Lung (tissue), 11 donors: ENCODE measurements at regions not wholly inside any gene's neighbourhood (a gene's known extent, or its start where the extent isn't known, plus 50 kb on each side); places are given as distances from the start of the nearest gene placed in this dataset.

ENCODE experiments used
- ATAC-seq: fragments of 200-7000 bp; cut with Tn5 transposase; one replicate; pipeline ENCODE4 v1.9.1; 2020; ENCODE audit warnings: moderate number of reproducible peaks; ENCODE audit not compliant: insufficient read depth, low FRiP score
- DNase-seq, 3 donors: peaks; one replicate each; pipeline ENCODE4 v3.0.0-alpha.2; 2013 to 2017
- H3K27ac ChIP-seq, 2 donors: one replicate each; pipeline ENCODE4 v1.5.1; 2013; ENCODE audit warnings: mild to moderate bottlenecking in 2 of 2, moderate library complexity in 2 of 2, control low read depth in 1 of 2, inconsistent platforms in 1 of 2, low read depth in 1 of 2, low read length in 1 of 2
- H3K27me3 ChIP-seq, 3 donors: one replicate each; pipeline ENCODE4 v1.5.1; 2013; ENCODE audit warnings: low read length in 2 of 3; ENCODE audit not compliant: control insufficient read depth in 3 of 3, insufficient read depth in 3 of 3
- H3K36me3 ChIP-seq, 4 donors: one replicate each; pipeline ENCODE4 v1.5.1; 2013; ENCODE audit warnings: low read length in 4 of 4, mild to moderate bottlenecking in 1 of 4, moderate library complexity in 1 of 4; ENCODE audit not compliant: control insufficient read depth in 4 of 4, insufficient read depth in 4 of 4
- H3K4me1 ChIP-seq, 5 donors: one replicate each; pipeline ENCODE4 v1.5.1; 2013; ENCODE audit warnings: low read length in 5 of 5, mild to moderate bottlenecking in 2 of 5, moderate library complexity in 1 of 5; ENCODE audit not compliant: control insufficient read depth in 5 of 5, insufficient read depth in 5 of 5
- H3K4me3 ChIP-seq: one replicate; pipeline ENCODE4 v1.5.1; 2013; ENCODE audit warnings: mild to moderate bottlenecking, control low read depth, moderate library complexity
- H3K9ac ChIP-seq, 2 donors: one replicate each; pipeline ENCODE4 v1.5.1; 2013; ENCODE audit warnings: low read length in 2 of 2, control low read depth in 1 of 2; ENCODE audit not compliant: insufficient read depth in 1 of 2
- H3K9me3 ChIP-seq, 4 donors: one replicate each; pipeline ENCODE4 v1.5.1; 2013; ENCODE audit warnings: low read length in 3 of 4, mild to moderate bottlenecking in 1 of 4, moderate library complexity in 1 of 4; ENCODE audit not compliant: control insufficient read depth in 4 of 4, insufficient read depth in 3 of 4
- WGBS, 2 donors: extraction: QIAGEN DNeasy Blood & Tissue Kit; methylation state at CpG; one replicate each; pipeline ENCODE4 v1.1.7; 2013; 5-methylcytosine and 5-hydroxymethylcytosine counted together
- TF ChIP-seq, protein P1 (sequence below): IDR thresholded peaks from 2 replicates; pipeline ENCODE4 v1.5.1; 2012; ENCODE audit warnings: mild to moderate bottlenecking; ENCODE audit errors: control extremely low read depth, extremely low read depth
- donor health status: control.
- donor health status: control.
- donor health status: Bipolar disorder and iron deficiency.
- donor health status: healthy.
- donor health status: DM: yes; HTN: yes; CAD: no.

DNA sequence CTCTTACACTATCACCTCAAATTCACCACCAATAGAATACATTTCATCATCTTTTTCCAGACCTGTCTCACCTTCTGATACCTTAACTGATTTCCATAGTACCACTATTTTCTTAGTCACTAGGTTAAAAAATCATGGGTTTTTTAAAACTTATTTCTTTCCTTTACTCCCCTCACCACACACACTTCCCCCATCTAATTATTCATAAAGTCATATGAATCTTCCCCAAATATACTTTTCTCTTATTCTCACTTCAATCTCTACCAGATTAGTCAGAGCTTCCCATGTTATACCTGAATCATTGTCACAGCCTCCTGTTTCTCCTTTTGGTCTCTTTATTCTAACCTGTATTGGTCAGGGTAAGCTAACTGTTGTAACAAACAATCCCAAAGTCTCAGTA, 696.3 kb downstream of the BCL11A start:
- DNase-seq: no peak
- Histone ChIP-seq H3K4me1 (no peaks in the 10 kb centered on the region), H3K9ac (no peak overlapping the region), H3K36me3 (no peaks in the 10 kb centered on the region), H3K27me3 (no peaks in the 10 kb centered on the region), H3K27ac (no peak overlapping the region), H3K4me3 (no peak overlapping the region), H3K9me3 (peaks cover 0 to 7% (median 0%) of the 10 kb centered on the region in 4 donors)
- ATAC-seq: no peak
- TF ChIP-seq, protein P1, sequence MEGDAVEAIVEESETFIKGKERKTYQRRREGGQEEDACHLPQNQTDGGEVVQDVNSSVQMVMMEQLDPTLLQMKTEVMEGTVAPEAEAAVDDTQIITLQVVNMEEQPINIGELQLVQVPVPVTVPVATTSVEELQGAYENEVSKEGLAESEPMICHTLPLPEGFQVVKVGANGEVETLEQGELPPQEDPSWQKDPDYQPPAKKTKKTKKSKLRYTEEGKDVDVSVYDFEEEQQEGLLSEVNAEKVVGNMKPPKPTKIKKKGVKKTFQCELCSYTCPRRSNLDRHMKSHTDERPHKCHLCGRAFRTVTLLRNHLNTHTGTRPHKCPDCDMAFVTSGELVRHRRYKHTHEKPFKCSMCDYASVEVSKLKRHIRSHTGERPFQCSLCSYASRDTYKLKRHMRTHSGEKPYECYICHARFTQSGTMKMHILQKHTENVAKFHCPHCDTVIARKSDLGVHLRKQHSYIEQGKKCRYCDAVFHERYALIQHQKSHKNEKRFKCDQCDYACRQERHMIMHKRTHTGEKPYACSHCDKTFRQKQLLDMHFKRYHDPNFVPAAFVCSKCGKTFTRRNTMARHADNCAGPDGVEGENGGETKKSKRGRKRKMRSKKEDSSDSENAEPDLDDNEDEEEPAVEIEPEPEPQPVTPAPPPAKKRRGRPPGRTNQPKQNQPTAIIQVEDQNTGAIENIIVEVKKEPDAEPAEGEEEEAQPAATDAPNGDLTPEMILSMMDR: no peak

- no peak overlapping the region for H3K4me3 ChIP-seq
- no peak for ATAC-seq
- no peak overlapping the region for H3K9ac ChIP-seq
- H3K27ac ChIP-seq: no peak overlapping the region
- H3K27me3 ChIP-seq: no peaks in the 10 kb centered on the region
- TF ChIP-seq, protein P1: no peak
- no peak for DNase-seq
- no peaks in the 10 kb centered on the region for H3K36me3 ChIP-seq
- H3K9me3 ChIP-seq: peaks cover 0 to 5% (median 0%) of the 10 kb centered on the region in 4 donors
- no peaks in the 10 kb centered on the region for H3K4me1 ChIP-seq
- 90 to 94% methylated on average over 3 of the region's 3 CpGs for WGBS, 2 donors
Measured at GRCh38 chr2:59856391-59856790, 697.1 kb downstream of the BCL11A start.

DNA sequence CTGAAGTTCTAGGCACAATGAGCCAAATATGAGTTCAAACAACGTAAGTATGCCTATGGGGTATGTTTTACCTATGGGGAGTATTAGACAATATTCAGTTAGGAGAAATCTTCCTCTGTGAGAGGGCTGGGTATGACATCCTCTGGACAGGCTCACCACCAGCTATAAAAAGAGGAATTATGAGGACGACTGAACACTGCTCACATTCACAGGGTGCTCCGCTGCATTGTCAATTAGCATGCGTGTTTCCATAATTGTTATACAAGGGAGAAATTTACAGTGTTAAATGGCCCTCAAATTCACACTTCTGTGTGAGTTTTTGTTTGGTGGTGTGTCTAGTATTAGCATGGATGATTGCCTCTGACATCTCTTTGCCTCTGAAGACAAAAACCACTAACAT, 700.4 kb downstream of the BCL11A start:
- Histone ChIP-seq H3K9ac (no peak overlapping the region), H3K9me3 (peaks cover 0 to 2% (median 0%) of the 10 kb centered on the region in 4 donors), H3K27ac (no peak overlapping the region), H3K4me1 (no peaks in the 10 kb centered on the region), H3K4me3 (no peak overlapping the region), H3K27me3 (no peaks in the 10 kb centered on the region), H3K36me3 (no peaks in the 10 kb centered on the region)
- WGBS, 2 donors: 81 to 91% methylated on average over 4 of the region's 4 CpGs
- DNase-seq: no peak
- TF ChIP-seq, protein P1: no peak
- ATAC-seq: no peak

DNA sequence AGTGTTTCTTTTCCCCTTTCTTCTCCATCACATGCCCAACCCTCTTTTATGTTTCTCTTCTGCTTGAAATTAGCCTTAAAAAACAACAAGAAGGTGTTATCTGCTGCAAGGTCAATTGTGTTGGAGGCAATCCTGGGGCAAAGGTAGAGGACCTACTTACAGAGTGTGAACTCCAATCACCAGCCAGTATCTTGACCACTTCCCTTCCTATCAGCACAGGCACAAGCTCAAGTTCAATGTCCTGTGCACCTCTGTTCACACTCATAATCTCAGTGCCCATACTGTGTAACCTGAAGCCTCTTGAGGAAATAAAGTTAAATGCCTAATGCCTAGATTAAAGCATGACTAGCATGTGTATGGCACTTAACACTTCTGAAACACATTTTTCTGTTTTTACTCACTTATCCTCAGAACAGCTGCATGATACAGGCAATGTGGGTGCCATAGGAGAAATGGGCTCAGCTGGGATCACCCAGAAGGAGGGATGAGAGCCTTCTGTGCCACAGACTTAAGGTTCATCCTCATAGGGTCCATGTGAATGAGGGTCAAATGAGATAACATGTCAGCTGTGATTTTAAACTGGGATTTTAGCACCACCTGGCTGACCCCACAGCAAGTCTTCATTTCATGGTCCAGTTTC, 701.5 kb downstream of the BCL11A start:
- ATAC-seq (no peak), DNase-seq (no peak)
- Histone ChIP-seq H3K4me3 (no peak overlapping the region), H3K9ac (no peak overlapping the region), H3K27me3 (no peaks in the 10 kb centered on the region), H3K27ac (no peak overlapping the region), H3K9me3 (no peaks in the 10 kb centered on the region), H3K36me3 (no peaks in the 10 kb centered on the region), H3K4me1 (no peaks in the 10 kb centered on the region)
- TF ChIP-seq, protein P1: no peak
